PFSK-1 (cell line): ENCODE measurements at regions not wholly inside any gene's neighbourhood (a gene's known extent, or its start where the extent isn't known, plus 50 kb on each side); places are given as distances from the start of the nearest gene placed in this dataset.

ENCODE experiments used
- SIN3A ChIP-seq: IDR thresholded peaks from 2 replicates; pipeline ENCODE4 v1.6.1; 2012; ENCODE audit warnings: mild to moderate bottlenecking, low read length, moderate library complexity, borderline replicate concordance; ENCODE audit not compliant: insufficient read depth
- TAF1 ChIP-seq: IDR thresholded peaks from 2 replicates; pipeline ENCODE4 v1.6.1; 2012; ENCODE audit warnings: low read length, control low read depth, borderline replicate concordance; ENCODE audit not compliant: insufficient read depth

DNA sequence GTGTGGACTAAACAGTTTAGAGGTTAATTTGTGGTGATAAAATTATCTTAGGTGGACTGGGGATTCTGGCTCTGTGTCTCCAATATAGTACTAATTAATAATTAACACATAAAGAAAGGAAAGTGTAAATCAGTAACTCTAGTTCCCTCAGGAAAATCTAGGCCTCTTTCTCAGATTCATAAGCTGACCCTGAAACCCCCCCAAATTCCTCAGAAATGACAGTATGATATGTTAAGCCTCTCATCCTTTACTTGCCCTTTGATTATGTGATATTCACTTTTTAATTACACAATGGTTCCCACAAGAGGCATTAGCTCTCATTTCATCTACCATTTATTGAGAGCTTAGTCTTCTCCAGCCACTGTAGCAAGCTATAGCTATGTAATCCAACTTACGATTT lies 636.2 kb upstream of the SEMA6A start:
- TF ChIP-seq TAF1, result no peak
- no peak for TF ChIP-seq SIN3A
